Activated CD4-positive, alpha-beta memory T cell treated with anti-CD3 and anti-CD28 coated beads for 36 hours (primary cell): ENCODE measurements at regions not wholly inside any gene's neighbourhood (a gene's known extent, or its start where the extent isn't known, plus 50 kb on each side); places are given as distances from the start of the nearest gene placed in this dataset.
"Not testable (repeated sequence)": the region's sequence is repeated elsewhere in the genome, so short reads cannot be mapped to it uniquely, and the experiment has no call there.

ENCODE experiments used
- CTCF ChIA-PET: fragments of 350-600 bp; sonication (Branson Sonifier 250); formaldehyde crosslinking; loops from one replicate; lab custom pipeline; 2021; ENCODE audit warnings: antibody characterized with exemption, inconsistent platforms; lab: Charles Lee
- POLR2A ChIA-PET: fragments of 350-600 bp; sonication (Branson Sonifier 250); formaldehyde crosslinking; loops from one replicate; lab custom pipeline; 2021; ENCODE audit warnings: antibody characterized with exemption; lab: Charles Lee
- DNase-seq: peaks from one replicate; pipeline ENCODE4 v3.0.0-alpha.2; 2020
- H3K27ac Mint-ChIP-seq: one replicate; pipeline ENCODE4 v1.8.0; 2021; ENCODE audit warnings: mixed read lengths
- H3K27me3 Mint-ChIP-seq: one replicate; pipeline ENCODE4 v1.8.0; 2021; ENCODE audit warnings: mixed read lengths
- H3K36me3 Mint-ChIP-seq: one replicate; pipeline ENCODE4 v1.8.0; 2021; ENCODE audit warnings: mixed read lengths
- H3K4me1 Mint-ChIP-seq: one replicate; pipeline ENCODE4 v1.8.0; 2021; ENCODE audit warnings: low read depth, mixed read lengths
- H3K4me3 Mint-ChIP-seq: one replicate; pipeline ENCODE4 v1.8.0; 2021; ENCODE audit warnings: mild to moderate bottlenecking, mixed read lengths
- H3K9me3 Mint-ChIP-seq: one replicate; pipeline ENCODE4 v1.8.0; 2021; ENCODE audit warnings: mixed read lengths
- intact Hi-C: fragments of 100-400 bp; cut with micrococcal nuclease; formaldehyde crosslinking; loops from one replicate; pipeline ENCODE4 v1.15.1; 2023

DNA sequence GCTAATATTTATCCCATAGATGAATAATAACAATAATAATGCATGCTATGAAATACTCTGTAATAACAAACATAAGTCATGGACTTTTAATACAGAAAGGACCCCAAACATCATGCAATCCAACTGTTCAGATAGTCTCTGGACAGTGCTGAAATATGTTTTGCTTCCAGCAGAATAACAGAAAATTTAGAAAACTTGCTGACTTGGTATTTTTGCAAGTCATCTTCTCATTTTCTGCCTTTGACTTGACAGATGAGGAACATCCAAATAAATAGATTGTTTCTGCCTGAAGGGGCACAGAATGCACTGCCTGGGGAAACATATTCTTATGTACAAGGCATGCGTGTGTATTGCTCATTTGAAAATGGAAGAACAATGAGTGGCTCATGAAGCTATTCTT lies 442.4 kb upstream of the GRM7 start:
- Mint-ChIP-seq H3K27ac (no peak overlapping the region), H3K9me3 (peaks cover 8% of the 10 kb centered on the region), H3K36me3 (no peaks in the 10 kb centered on the region), H3K4me1 (no peaks in the 10 kb centered on the region), H3K27me3 (no peaks in the 10 kb centered on the region), H3K4me3 (no peak overlapping the region)
- intact Hi-C loops = no loop called here
- no peak for DNase-seq
- POLR2A ChIA-PET = no interaction called here
- CTCF ChIA-PET = no interaction called here

DNA sequence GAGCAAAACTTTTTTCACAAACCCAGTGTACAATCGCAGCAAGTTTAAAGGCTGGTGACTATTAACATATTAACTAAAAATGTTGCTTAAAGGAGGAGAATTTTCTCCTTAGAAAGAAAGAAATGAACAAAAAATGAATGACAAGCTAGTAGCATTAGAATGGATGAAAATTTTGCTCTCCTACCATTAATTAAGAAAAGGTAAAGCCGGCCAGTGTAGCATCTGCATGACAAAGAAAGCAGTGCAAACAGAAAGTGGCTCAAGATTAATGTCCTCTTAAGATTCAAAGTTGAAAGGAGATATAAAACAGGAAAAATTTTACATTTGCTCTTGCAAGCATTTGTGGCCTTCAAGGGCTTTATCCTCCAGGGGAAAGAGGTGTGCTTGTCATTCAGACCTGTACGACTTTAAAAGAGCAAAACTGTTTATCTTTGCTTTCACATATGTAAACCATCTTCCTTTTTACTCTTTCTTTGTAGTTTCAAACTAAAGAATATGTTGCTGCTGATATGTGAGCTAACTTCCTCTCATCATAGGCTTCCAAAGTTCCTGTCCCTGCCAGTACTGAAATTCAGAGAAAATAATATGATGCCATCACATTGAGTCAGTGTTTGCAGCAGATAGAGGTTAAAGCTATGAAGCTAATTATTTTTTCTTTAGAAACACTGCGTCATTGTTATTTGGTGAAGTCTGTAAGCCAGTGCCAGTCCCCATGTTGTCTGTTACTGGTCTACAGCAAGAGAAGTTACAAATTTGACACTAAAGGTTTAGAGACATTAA lies 439.1 kb upstream of the GRM7 start:
- no peak for DNase-seq
- CTCF ChIA-PET = no interaction called here
- intact Hi-C loops = no loop called here
- Mint-ChIP-seq H3K4me1 (no peaks in the 10 kb centered on the region), H3K4me3 (no peak overlapping the region), H3K27me3 (no peaks in the 10 kb centered on the region), H3K36me3 (no peaks in the 10 kb centered on the region), H3K27ac (no peak overlapping the region), H3K9me3 (peaks cover 34% of the 10 kb centered on the region)
- POLR2A ChIA-PET = no interaction called here

DNA sequence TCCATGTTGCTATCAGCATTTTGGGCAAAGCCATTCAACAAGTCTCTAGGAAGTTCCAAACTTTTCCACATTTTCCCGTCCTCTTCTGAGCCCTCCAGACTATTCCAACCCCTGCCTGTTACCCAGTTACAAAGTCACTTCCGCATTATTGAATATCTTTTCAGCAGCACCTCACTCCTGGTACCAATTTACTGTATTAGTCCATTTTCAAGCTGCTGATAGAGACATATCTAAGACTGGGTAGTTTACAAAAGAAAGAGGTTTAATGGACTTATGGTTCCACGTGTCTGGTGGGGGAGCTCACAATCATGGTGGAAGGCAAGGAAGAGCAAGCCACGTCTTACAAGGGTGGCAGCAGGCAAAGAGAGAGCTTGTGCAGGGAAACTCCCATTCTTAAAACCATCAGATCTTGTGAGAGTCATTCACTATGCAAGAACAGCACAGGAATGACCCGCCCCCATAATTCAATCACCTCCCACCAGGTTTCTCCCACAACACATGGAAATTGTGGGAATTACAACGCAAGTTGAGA lies 435.6 kb upstream of the GRM7 start:
- ChIA-PET CTCF (no interaction called here), POLR2A (no interaction called here)
- no peak for DNase-seq
- H3K27ac Mint-ChIP-seq = no peak overlapping the region
- no peaks in the 10 kb centered on the region for H3K36me3 Mint-ChIP-seq
- no peaks in the 10 kb centered on the region for H3K27me3 Mint-ChIP-seq
- no peak overlapping the region for H3K4me3 Mint-ChIP-seq
- H3K9me3 Mint-ChIP-seq = peaks cover 46% of the 10 kb centered on the region
- intact Hi-C loops = no loop called here
- no peaks in the 10 kb centered on the region for H3K4me1 Mint-ChIP-seq

DNA sequence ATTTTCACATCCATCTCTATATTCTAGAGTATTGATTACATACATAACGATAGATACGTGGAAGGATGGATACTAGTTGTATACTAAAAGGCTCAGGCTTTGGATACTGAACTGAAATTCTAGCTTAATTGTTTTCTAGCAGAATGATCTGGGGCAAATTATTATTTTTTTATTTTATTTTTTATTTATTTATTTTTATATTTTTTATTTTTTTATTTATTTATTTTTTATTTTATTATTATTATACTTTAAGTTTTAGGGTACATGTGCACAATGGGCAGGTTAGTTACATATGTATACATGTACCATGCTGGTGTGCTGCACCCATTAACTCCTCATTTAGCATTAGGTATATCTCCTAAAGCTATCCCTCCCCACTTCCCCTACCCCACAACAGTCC lies 432.6 kb upstream of the GRM7 start:
- DNase-seq, intact Hi-C loops, POLR2A ChIA-PET, H3K36me3 Mint-ChIP-seq, H3K4me3 Mint-ChIP-seq, H3K27me3 Mint-ChIP-seq, H3K4me1 Mint-ChIP-seq, CTCF ChIA-PET, H3K27ac Mint-ChIP-seq: not testable (repeated sequence)
- peaks cover 44% of the 10 kb centered on the region for H3K9me3 Mint-ChIP-seq

DNA sequence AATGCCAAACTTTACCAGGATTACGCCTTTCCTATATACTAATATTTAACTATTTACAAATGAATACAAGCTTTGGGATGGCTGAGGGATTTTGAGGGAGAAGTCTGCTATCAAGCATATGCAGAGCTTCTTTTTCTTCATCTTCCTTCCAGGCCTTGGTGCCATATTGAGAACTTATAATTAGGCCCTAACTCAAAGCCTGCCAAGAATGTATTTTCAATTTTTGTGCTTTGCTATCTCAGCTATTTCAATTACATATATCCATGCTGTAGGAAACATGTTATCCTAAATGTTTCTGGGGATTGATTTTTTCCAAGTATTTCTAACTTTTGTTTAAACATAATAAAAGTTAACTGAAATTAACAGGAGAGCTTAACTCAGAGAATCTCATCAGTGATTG lies 425.0 kb upstream of the GRM7 start:
- Mint-ChIP-seq H3K36me3 (no peaks in the 10 kb centered on the region), H3K9me3 (peaks cover 7% of the 10 kb centered on the region), H3K27ac (no peak overlapping the region), H3K4me1 (no peaks in the 10 kb centered on the region), H3K27me3 (no peaks in the 10 kb centered on the region), H3K4me3 (no peak overlapping the region)
- ChIA-PET CTCF (no interaction called here), POLR2A (no interaction called here)
- no peak for DNase-seq
- intact Hi-C loops = no loop called here

DNA sequence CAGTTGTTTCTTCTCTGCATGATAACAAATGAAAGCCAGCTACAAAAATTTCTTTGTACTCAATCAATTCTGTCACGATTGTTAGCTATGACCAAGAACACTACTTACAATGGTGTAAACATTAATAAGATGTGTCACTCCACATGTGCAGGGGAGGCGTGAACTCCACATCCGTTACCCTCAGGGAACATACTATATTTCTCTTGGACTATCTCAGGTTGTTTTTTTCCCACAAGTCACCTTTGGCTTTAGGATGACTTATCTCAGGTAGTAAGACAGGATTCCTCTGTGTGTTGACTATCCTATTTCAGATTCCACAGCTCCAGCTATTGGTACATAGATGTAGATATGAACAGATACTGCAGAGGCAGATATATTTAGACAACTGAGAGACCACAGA lies 423.3 kb upstream of the GRM7 start:
- Mint-ChIP-seq H3K9me3 (peaks cover 11% of the 10 kb centered on the region), H3K27ac (no peak overlapping the region), H3K36me3 (no peaks in the 10 kb centered on the region), H3K4me3 (no peak overlapping the region), H3K27me3 (no peaks in the 10 kb centered on the region), H3K4me1 (no peaks in the 10 kb centered on the region)
- intact Hi-C loops = no loop called here
- no peak for DNase-seq
- POLR2A ChIA-PET = no interaction called here
- CTCF ChIA-PET = no interaction called here

DNA sequence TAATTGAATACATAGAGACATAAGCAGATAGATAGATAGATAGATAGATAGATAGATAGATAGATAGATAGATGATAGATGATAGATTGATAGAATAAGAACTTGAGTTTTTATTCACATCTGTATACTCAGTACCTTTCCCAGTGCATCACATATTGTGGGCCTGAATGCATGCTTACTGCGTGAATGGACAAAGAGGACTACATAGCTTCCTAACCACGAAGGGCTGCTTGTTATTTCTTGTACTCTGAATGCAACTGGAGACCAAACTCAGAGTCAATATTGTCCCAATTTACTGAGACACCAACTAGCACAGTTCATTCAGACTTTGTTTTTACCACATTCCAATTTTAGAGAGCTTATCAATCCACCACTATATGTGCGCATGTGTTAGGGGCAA lies 422.9 kb upstream of the GRM7 start:
- POLR2A ChIA-PET = no interaction called here
- CTCF ChIA-PET = no interaction called here
- no peaks in the 10 kb centered on the region for H3K4me1 Mint-ChIP-seq
- H3K27me3 Mint-ChIP-seq = no peaks in the 10 kb centered on the region
- no peak overlapping the region for H3K4me3 Mint-ChIP-seq
- H3K27ac Mint-ChIP-seq = no peak overlapping the region
- H3K9me3 Mint-ChIP-seq = peaks cover 10% of the 10 kb centered on the region
- intact Hi-C loops = no loop called here
- H3K36me3 Mint-ChIP-seq = no peaks in the 10 kb centered on the region
- no peak for DNase-seq

DNA sequence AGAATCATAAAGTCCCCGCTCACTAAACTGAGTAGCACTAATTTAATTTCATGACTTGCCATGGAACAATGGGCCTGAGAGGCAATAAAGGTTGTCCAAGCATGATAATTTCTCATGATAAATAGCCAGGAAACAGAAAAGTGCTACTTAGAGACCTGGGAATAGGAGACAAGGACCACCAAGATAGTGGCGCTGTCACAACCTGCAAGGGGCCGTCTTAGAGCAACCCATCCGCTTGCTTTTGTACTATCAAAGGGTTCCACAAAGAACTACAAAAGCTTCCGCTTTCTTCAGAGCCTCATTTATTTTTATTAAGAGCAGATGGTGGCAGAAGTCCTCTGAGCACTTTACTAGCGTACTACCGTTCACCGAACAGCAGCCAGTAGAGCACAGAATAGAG lies 421.7 kb upstream of the GRM7 start:
- Mint-ChIP-seq H3K27ac (no peak overlapping the region), H3K4me3 (no peak overlapping the region), H3K9me3 (peaks cover 7% of the 10 kb centered on the region), H3K36me3 (no peaks in the 10 kb centered on the region), H3K27me3 (no peaks in the 10 kb centered on the region), H3K4me1 (no peaks in the 10 kb centered on the region)
- DNase-seq = no peak
- CTCF ChIA-PET = no interaction called here
- intact Hi-C loops = no loop called here
- POLR2A ChIA-PET = interaction anchor here (0.5 kb wide), 1 partner anchor 1414 kb away, joined by 3 read pairs; no protein-coding TSS in a partner anchor

DNA sequence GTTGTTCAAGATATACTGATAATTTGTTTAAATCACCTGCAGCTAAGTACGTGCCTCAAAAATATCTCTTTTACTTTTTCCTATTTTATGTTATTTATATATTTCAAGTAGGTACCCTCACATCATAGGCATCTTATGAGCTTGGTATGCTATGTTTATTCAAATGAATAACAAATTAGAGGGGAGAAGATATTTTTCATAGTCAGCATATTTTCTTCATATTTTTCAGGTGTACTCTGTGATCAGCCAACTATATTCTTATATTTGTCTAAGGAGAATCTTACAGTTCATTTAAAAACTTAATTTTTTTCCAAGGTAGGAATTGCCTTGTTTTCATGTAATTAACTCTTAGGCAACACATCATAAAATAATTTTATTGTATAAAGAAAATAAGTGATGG lies 421.1 kb upstream of the GRM7 start:
- intact Hi-C loops = no loop called here
- CTCF ChIA-PET = no interaction called here
- Mint-ChIP-seq H3K4me3 (no peak overlapping the region), H3K27ac (no peak overlapping the region), H3K9me3 (peaks cover 6% of the 10 kb centered on the region), H3K36me3 (no peaks in the 10 kb centered on the region), H3K27me3 (no peaks in the 10 kb centered on the region), H3K4me1 (no peaks in the 10 kb centered on the region)
- DNase-seq = no peak
- POLR2A ChIA-PET = no interaction called here

DNA sequence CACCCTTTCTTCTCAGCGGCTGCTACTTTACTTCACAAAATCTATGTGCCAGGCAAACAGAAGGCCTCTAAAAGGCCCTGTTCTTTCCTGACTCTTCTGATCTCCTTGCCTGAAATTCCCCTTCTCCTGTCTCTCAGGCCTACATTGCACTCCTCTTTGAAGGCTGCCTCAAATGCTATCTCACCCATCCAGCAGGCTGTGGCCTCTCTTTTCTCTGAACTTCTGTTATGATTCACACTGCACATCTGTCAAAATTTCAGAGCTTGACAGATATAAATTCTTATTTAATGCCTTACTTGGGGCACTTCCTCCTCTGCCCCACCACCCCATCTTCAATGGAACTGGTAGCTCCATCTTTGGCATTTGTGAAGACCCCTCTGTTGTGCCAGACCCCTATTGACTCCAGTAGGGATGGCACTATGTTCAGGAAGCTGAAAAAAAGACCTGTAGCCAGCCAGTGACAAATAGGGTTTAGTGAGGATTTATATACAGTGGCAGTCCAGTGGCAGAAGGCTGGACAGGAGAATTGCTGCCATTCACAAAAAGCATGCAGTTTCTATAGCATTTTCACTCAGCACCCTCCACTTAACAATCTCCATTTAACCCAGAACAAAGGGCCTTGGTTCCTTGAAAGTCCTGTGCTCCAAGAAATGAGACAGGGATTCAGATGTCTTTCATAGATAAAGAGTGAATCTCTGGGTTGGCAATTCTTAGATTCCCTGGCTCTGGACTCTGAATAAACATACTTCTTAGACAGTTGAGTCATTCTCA lies 415.8 kb upstream of the GRM7 start:
- Mint-ChIP-seq H3K27me3 (no peaks in the 10 kb centered on the region), H3K9me3 (peaks cover 6% of the 10 kb centered on the region), H3K4me3 (no peak overlapping the region), H3K27ac (no peak overlapping the region), H3K36me3 (no peaks in the 10 kb centered on the region), H3K4me1 (no peaks in the 10 kb centered on the region)
- no peak for DNase-seq
- ChIA-PET CTCF (no interaction called here), POLR2A (no interaction called here)
- intact Hi-C loops = no loop called here

DNA sequence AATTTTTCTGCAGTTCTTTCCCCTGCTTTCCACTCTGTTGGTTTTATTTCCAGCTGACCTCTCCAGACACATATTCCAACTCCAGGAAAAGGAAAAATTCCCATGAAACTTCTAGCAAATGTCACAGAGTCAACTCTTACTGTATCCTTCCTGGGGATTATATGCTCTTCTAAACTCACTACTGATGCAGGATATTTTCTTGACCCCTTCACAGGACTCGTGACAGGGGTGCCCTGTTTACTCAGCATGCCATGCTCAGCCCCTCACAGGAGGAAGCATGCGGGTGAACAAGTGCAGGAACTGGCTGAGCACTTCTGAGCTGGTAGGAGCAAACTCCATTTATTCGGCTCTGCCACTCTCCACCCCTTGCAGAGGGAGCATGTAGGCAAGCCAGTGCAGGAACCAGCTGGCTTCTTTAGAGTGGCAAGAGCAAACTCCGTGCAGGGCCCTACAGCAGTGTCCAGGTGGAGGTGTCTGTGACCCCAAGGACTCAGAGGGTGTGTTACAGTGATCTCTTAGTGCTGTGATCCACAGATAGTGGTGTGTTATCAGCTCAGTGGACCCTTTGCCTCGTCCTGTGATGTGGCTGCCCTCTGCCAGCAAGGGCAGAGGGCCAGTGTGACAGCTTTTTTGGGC lies 413.6 kb upstream of the GRM7 start:
- no peak for DNase-seq
- Mint-ChIP-seq H3K4me3 (no peak overlapping the region), H3K36me3 (no peaks in the 10 kb centered on the region), H3K9me3 (peaks cover 2% of the 10 kb centered on the region), H3K27me3 (no peaks in the 10 kb centered on the region), H3K27ac (no peak overlapping the region), H3K4me1 (no peaks in the 10 kb centered on the region)
- CTCF ChIA-PET = no interaction called here
- POLR2A ChIA-PET = no interaction called here
- intact Hi-C loops = no loop called here

DNA sequence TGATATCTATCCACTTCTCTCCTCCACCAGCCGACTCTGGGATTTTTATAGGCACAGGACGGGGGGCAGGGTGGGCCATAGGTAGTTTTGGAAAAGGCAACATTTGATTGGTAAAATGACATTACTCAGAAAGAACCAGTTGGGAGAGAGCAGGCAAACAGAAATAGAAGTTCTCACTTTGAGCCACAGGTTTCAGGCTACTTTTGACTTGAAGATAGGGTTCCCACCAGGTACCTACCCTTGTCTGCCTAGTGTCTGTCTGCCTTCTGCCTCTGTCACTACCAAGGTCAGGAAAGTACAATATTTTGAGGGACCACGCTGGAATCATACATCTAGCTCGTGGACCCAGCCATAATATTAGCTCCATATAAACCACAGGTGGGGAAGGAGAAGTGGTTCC lies 412.9 kb upstream of the GRM7 start:
- no peaks in the 10 kb centered on the region for H3K27me3 Mint-ChIP-seq
- H3K4me1 Mint-ChIP-seq = no peaks in the 10 kb centered on the region
- ChIA-PET CTCF (no interaction called here), POLR2A (no interaction called here)
- no peaks in the 10 kb centered on the region for H3K36me3 Mint-ChIP-seq
- intact Hi-C loops = no loop called here
- no peak overlapping the region for H3K4me3 Mint-ChIP-seq
- peaks cover 7% of the 10 kb centered on the region for H3K9me3 Mint-ChIP-seq
- DNase-seq = no peak
- no peak overlapping the region for H3K27ac Mint-ChIP-seq
